ENCODE measurements at regions not wholly inside any gene's neighbourhood (a gene's known extent, or its start where the extent isn't known, plus 50 kb on each side); places are given as distances from the start of the nearest gene placed in this dataset.

GRCh38 chr21:27764056-27764455 lies 797.2 kb upstream of the ADAMTS5 start:
- no peak for TF ChIP-seq CTCF (IDR thresholded peaks at IDR 0.05)
- TF ChIP-seq EZH2 (IDR thresholded peaks at IDR 0.05; ENCODE audit: borderline replicate concordance, insufficient read depth, low read depth, low read length, poor library complexity, severe bottlenecking): no peak
